Astrocyte of the cerebellum (primary cell): ENCODE measurements at regions not wholly inside any gene's neighbourhood (a gene's known extent, or its start where the extent isn't known, plus 50 kb on each side); places are given as distances from the start of the nearest gene placed in this dataset.

Source experiments
- DNase-seq: peaks from one replicate; pipeline ENCODE4 v3.0.0-alpha.2; 2011; ENCODE audit warnings: low read depth
- H3K4me3 ChIP-seq: 2 replicates; pipeline ENCODE4 v1.5.1; 2011; ENCODE audit warnings: mild to moderate bottlenecking, low read depth, low read length, moderate library complexity
- CTCF ChIP-seq: IDR thresholded peaks from 2 replicates; pipeline ENCODE4 v1.5.1; 2012; ENCODE audit warnings: low read length, low read depth, moderate library complexity, mild to moderate bottlenecking; ENCODE audit errors: missing control alignments
- in situ Hi-C: cut with HindIII; loops from 2 replicates; pipeline ENCODE4 v1.10.0; 2017; ENCODE audit warnings: low sequenced_read_pairs

GRCh38 chr2:129055242-129055641, 736.6 kb upstream of the HS6ST1 start:
- no peak for DNase-seq
- H3K4me3 ChIP-seq: no peak overlapping the region
- in situ Hi-C loops: no loop called here
- no peak for TF ChIP-seq CTCF

- no peak for TF ChIP-seq CTCF
- H3K4me3 ChIP-seq: no peak overlapping the region
- in situ Hi-C loops: no loop called here
- DNase-seq: no peak
Observed at GRCh38 chr2:129055824-129056223, 737.2 kb upstream of the HS6ST1 start.

GRCh38 chr2:129056309-129056958, 737.8 kb upstream of the HS6ST1 start:
- TF ChIP-seq CTCF: no peak
- no peak for DNase-seq
- H3K4me3 ChIP-seq: no peak overlapping the region
- in situ Hi-C loops: no loop called here

GRCh38 chr2:129056959-129057317, 738.3 kb upstream of the HS6ST1 start:
- no peak for DNase-seq
- TF ChIP-seq CTCF: no peak
- in situ Hi-C loops: no loop called here
- no peak overlapping the region for H3K4me3 ChIP-seq

- no peak overlapping the region for H3K4me3 ChIP-seq
- DNase-seq: no peak
- in situ Hi-C loops: no loop called here
- no peak for TF ChIP-seq CTCF
Observed at GRCh38 chr2:129058981-129059380, 740.3 kb upstream of the HS6ST1 start.

- H3K4me3 ChIP-seq: no peak overlapping the region
- DNase-seq: no peak
- in situ Hi-C loops: no loop called here
- no peak for TF ChIP-seq CTCF
Observed at GRCh38 chr2:129059476-129059875, 740.8 kb upstream of the HS6ST1 start.
